Endodermal cell (in vitro differentiated cells): ENCODE measurements at regions not wholly inside any gene's neighbourhood (a gene's known extent, or its start where the extent isn't known, plus 50 kb on each side); places are given as distances from the start of the nearest gene placed in this dataset.

Experiments used
- DNase-seq: peaks from one replicate; pipeline ENCODE4 v3.0.0-alpha.2; 2017
- H3K27ac ChIP-seq: 2 replicates; pipeline ENCODE4 v1.5.1; 2013; ENCODE audit warnings: mild to moderate bottlenecking, low read depth, low read length, moderate library complexity
- H3K27me3 ChIP-seq: 2 replicates; pipeline ENCODE4 v1.6.1; 2013; ENCODE audit warnings: mild to moderate bottlenecking, low read length, moderate library complexity; ENCODE audit not compliant: insufficient read depth, control insufficient read depth, poor library complexity, severe bottlenecking
- H3K36me3 ChIP-seq: 2 replicates; pipeline ENCODE4 v1.7.0; 2013; ENCODE audit warnings: mild to moderate bottlenecking, low read length, moderate library complexity; ENCODE audit not compliant: control insufficient read depth, insufficient read depth
- H3K4me1 ChIP-seq: one replicate; pipeline ENCODE4 v1.7.0; 2013; ENCODE audit warnings: low read length; ENCODE audit not compliant: control insufficient read depth, insufficient read depth
- H3K4me3 ChIP-seq: 2 replicates; pipeline ENCODE4 v1.5.1; 2013; ENCODE audit warnings: mild to moderate bottlenecking, low read length, moderate library complexity
- H3K9ac ChIP-seq: 2 replicates; pipeline ENCODE4 v1.6.1; 2013; ENCODE audit warnings: mild to moderate bottlenecking, low read length, moderate library complexity; ENCODE audit not compliant: poor library complexity, severe bottlenecking; ENCODE audit errors: extremely low read depth
- H3K9me3 ChIP-seq: 2 replicates; pipeline ENCODE4 v1.6.1; 2013; ENCODE audit warnings: mild to moderate bottlenecking, low read length, moderate library complexity; ENCODE audit not compliant: control insufficient read depth
- H3K27ac Mint-ChIP-seq: 2 replicates; pipeline ENCODE4 v1.8.0; 2020; ENCODE audit warnings: mixed read lengths
- H3K27me3 Mint-ChIP-seq: 2 replicates; pipeline ENCODE4 v1.8.0; 2021; ENCODE audit warnings: mild to moderate bottlenecking, mixed read lengths; ENCODE audit not compliant: insufficient read depth
- H3K36me3 Mint-ChIP-seq: 2 replicates; pipeline ENCODE4 v1.8.0; 2020; ENCODE audit warnings: low read depth, mixed read lengths
- H3K4me1 Mint-ChIP-seq: 2 replicates; pipeline ENCODE4 v1.8.0; 2020; ENCODE audit warnings: mixed read lengths
- H3K4me3 Mint-ChIP-seq: 2 replicates; pipeline ENCODE4 v1.8.0; 2020; ENCODE audit warnings: mild to moderate bottlenecking, moderate library complexity, mixed read lengths
- H3K9me3 Mint-ChIP-seq: 2 replicates; pipeline ENCODE4 v1.8.0; 2020; ENCODE audit warnings: mild to moderate bottlenecking, mixed read lengths
- WGBS, 2 experiments: methylation state at CpG; one replicate each; pipeline versions ENCODE4 v1.1.5 to v1.1.7; 2013; ENCODE audit warnings: missing lambda C conversion rate in 2 of 2, mixed read lengths in 1 of 2; ENCODE audit not compliant: insufficient coverage in 1 of 2, insufficient read length in 1 of 2; 5-methylcytosine and 5-hydroxymethylcytosine counted together
- TF ChIP-seq, protein P1 (sequence below): fragments of 200-600 bp; sonication (generic); conservative IDR thresholded peaks from 2 replicates; pipeline ENCODE4 v1.5.0; 2021; ENCODE audit warnings: antibody characterized with exemption, mild to moderate bottlenecking

DNA sequence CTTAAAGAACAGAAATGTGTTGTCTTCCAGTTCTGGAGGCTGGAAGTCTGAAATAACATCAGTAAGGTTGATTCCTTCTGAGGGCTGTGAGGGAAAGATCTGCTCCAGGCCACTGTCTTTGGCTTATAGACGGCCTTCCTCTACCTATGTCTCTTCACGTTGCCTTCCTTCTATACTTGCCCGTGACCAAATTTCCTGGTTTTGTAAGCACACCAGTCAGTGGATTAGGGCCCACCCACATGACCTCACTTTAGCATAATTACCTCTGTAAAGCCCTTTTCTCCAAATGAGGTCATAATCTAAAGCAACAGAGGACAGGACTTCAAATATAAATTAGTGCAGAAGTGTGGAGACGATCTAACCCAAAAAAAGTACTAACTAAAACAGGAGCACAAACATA, 231.6 kb downstream of the NRIP1 start:
- TF ChIP-seq, protein P1, sequence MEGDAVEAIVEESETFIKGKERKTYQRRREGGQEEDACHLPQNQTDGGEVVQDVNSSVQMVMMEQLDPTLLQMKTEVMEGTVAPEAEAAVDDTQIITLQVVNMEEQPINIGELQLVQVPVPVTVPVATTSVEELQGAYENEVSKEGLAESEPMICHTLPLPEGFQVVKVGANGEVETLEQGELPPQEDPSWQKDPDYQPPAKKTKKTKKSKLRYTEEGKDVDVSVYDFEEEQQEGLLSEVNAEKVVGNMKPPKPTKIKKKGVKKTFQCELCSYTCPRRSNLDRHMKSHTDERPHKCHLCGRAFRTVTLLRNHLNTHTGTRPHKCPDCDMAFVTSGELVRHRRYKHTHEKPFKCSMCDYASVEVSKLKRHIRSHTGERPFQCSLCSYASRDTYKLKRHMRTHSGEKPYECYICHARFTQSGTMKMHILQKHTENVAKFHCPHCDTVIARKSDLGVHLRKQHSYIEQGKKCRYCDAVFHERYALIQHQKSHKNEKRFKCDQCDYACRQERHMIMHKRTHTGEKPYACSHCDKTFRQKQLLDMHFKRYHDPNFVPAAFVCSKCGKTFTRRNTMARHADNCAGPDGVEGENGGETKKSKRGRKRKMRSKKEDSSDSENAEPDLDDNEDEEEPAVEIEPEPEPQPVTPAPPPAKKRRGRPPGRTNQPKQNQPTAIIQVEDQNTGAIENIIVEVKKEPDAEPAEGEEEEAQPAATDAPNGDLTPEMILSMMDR: no peak
- Mint-ChIP-seq H3K36me3 (no peaks in the 10 kb centered on the region), H3K4me1 (peaks cover 3% of the 10 kb centered on the region), H3K4me3 (no peak overlapping the region), H3K27me3 (no peaks in the 10 kb centered on the region), H3K9me3 (no peaks in the 10 kb centered on the region), H3K27ac (no peak overlapping the region)
- H3K27me3 ChIP-seq: no peaks in the 10 kb centered on the region
- no peak overlapping the region for H3K9ac ChIP-seq
- no peaks in the 10 kb centered on the region for H3K36me3 ChIP-seq
- H3K27ac ChIP-seq: no peak overlapping the region
- H3K4me1 ChIP-seq: no peaks in the 10 kb centered on the region
- H3K9me3 ChIP-seq: no peaks in the 10 kb centered on the region
- no peak for DNase-seq
- WGBS, 2 experiments: 93 to 100% methylated on average over 1 to 3 of the region's 4 CpGs
- no peak overlapping the region for H3K4me3 ChIP-seq

DNA sequence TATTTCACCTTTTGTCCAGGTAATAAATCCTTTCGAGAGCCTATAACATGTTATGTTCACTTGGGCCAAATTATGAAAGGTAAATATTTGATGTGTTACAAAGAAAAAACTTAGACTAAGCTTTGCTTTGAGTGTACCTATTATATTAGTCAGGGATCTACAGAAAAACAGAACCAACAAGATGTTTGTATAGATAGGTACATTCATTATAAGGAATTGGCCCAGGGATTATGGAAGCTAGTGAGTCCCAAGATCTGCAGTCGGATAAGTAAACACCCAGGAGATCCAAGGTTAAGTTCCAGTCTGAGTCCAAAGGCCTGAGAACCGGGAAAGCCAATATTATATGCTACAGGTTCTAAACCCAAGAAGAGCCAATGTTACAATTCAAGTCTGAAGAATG, 234.5 kb downstream of the NRIP1 start:
- no peaks in the 10 kb centered on the region for H3K27me3 ChIP-seq
- H3K27me3 Mint-ChIP-seq: no peaks in the 10 kb centered on the region
- H3K36me3 Mint-ChIP-seq: no peaks in the 10 kb centered on the region
- H3K9ac ChIP-seq: no peak overlapping the region
- TF ChIP-seq, protein P1: no peak
- H3K4me3 Mint-ChIP-seq: no peak overlapping the region
- WGBS, 2 experiments: 87 to 100% methylated on average over 2 to 3 of the region's 3 CpGs
- no peak overlapping the region for H3K27ac ChIP-seq
- H3K36me3 ChIP-seq: no peaks in the 10 kb centered on the region
- no peak overlapping the region for H3K4me3 ChIP-seq
- no peaks in the 10 kb centered on the region for H3K9me3 ChIP-seq
- peaks cover 3% of the 10 kb centered on the region for H3K4me1 Mint-ChIP-seq
- DNase-seq: no peak
- no peak overlapping the region for H3K27ac Mint-ChIP-seq
- H3K4me1 ChIP-seq: no peaks in the 10 kb centered on the region
- no peaks in the 10 kb centered on the region for H3K9me3 Mint-ChIP-seq

DNA sequence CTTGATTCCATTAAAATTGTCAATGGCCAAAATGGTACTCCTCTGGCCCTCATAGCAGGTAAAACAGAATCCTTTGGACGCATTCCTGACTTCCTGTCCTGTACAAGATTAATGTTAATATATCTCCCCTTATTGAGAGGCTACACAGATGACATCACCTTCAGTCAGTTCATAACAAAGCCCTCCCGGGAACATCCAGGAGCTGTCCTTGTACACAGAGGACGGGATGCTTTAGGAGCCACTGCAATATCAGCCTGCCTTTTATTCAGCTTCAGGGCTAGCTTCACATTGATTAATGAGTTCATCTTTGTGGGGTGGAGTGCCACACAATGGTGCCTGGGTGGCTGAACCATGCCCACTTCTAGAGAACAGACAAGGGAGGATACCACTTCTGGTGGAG, 235.1 kb downstream of the NRIP1 start:
- no peak overlapping the region for H3K9ac ChIP-seq
- DNase-seq: no peak
- 82 to 87% methylated on average over 3 of the region's 3 CpGs for WGBS, 2 experiments
- no peaks in the 10 kb centered on the region for H3K36me3 ChIP-seq
- no peak overlapping the region for H3K4me3 ChIP-seq
- H3K27me3 ChIP-seq: no peaks in the 10 kb centered on the region
- TF ChIP-seq, protein P1: no peak
- Mint-ChIP-seq H3K4me3 (no peak overlapping the region), H3K36me3 (no peaks in the 10 kb centered on the region), H3K4me1 (peaks cover 3% of the 10 kb centered on the region), H3K27me3 (no peaks in the 10 kb centered on the region), H3K27ac (no peak overlapping the region), H3K9me3 (no peaks in the 10 kb centered on the region)
- no peaks in the 10 kb centered on the region for H3K4me1 ChIP-seq
- H3K27ac ChIP-seq: no peak overlapping the region
- no peaks in the 10 kb centered on the region for H3K9me3 ChIP-seq
